H1 (cell line): ENCODE measurements at regions not wholly inside any gene's neighbourhood (a gene's known extent, or its start where the extent isn't known, plus 50 kb on each side); places are given as distances from the start of the nearest gene placed in this dataset.

ENCODE experiments used
- EZH2 ChIP-seq: fragments of 200-600 bp; sonication (generic); IDR thresholded peaks from 2 replicates; pipeline ENCODE4 v1.7.1; 2012; ENCODE audit warnings: low read depth, mild to moderate bottlenecking, moderate library complexity, low read length, inconsistent platforms; ENCODE audit not compliant: severe bottlenecking
- SP4 ChIP-seq: IDR thresholded peaks from 2 replicates; pipeline ENCODE4 v1.6.1; 2012; ENCODE audit warnings: low read length, inconsistent platforms

GRCh38 chr20:24296477-24297261 is 172.8 kb upstream of the SYNDIG1 start (continued):
- no peak for TF ChIP-seq EZH2
- no peak for TF ChIP-seq SP4
- TF ChIP-seq, all 59 proteins: peak for 0
